ENCODE measurements at regions not wholly inside any gene's neighbourhood (a gene's known extent, or its start where the extent isn't known, plus 50 kb on each side); places are given as distances from the start of the nearest gene placed in this dataset.

- TF ChIP-seq POLR2A (IDR thresholded peaks at IDR 0.05) = no peak
- TF ChIP-seq, protein P1, sequence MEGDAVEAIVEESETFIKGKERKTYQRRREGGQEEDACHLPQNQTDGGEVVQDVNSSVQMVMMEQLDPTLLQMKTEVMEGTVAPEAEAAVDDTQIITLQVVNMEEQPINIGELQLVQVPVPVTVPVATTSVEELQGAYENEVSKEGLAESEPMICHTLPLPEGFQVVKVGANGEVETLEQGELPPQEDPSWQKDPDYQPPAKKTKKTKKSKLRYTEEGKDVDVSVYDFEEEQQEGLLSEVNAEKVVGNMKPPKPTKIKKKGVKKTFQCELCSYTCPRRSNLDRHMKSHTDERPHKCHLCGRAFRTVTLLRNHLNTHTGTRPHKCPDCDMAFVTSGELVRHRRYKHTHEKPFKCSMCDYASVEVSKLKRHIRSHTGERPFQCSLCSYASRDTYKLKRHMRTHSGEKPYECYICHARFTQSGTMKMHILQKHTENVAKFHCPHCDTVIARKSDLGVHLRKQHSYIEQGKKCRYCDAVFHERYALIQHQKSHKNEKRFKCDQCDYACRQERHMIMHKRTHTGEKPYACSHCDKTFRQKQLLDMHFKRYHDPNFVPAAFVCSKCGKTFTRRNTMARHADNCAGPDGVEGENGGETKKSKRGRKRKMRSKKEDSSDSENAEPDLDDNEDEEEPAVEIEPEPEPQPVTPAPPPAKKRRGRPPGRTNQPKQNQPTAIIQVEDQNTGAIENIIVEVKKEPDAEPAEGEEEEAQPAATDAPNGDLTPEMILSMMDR (IDR thresholded peaks at IDR 0.05) = no peak
Observed at GRCh38 chr7:116087291-116087690, 56.7 kb upstream of the TFEC start.
